Chondrocyte (in vitro differentiated cells): ENCODE measurements at regions not wholly inside any gene's neighbourhood (a gene's known extent, or its start where the extent isn't known, plus 50 kb on each side); places are given as distances from the start of the nearest gene placed in this dataset.

Experiments
- DNase-seq: peaks from one replicate; pipeline ENCODE4 v3.0.0; 2021; ENCODE audit warnings: mixed read lengths, low spot score
- H3K27ac Mint-ChIP-seq: one replicate; pipeline ENCODE4 v1.8.0; 2021; ENCODE audit warnings: mild to moderate bottlenecking, moderate library complexity, mixed read lengths; ENCODE audit not compliant: unreplicated experiment
- H3K27me3 Mint-ChIP-seq: 2 replicates; pipeline ENCODE4 v1.8.0; 2021; ENCODE audit warnings: low read depth, mixed read lengths
- H3K36me3 Mint-ChIP-seq: 2 replicates; pipeline ENCODE4 v1.8.0; 2021; ENCODE audit warnings: low read depth, mixed read lengths
- H3K4me1 Mint-ChIP-seq: 2 replicates; pipeline ENCODE4 v1.8.0; 2021; ENCODE audit warnings: low read depth, mild to moderate bottlenecking, mixed read lengths
- H3K4me3 Mint-ChIP-seq: one replicate; pipeline ENCODE4 v1.8.0; 2021; ENCODE audit warnings: mild to moderate bottlenecking, moderate library complexity, mixed read lengths; ENCODE audit not compliant: unreplicated experiment
- H3K9me3 Mint-ChIP-seq: 2 replicates; pipeline ENCODE4 v1.8.0; 2021; ENCODE audit warnings: low read depth, mixed read lengths
- TF ChIP-seq, protein P1 (sequence below): fragments of 200-600 bp; sonication (generic); IDR thresholded peaks from 2 replicates; pipeline ENCODE4 v1.5.0; 2021; ENCODE audit warnings: antibody characterized with exemption, mild to moderate bottlenecking, moderate library complexity

- no peak for DNase-seq
- H3K27ac Mint-ChIP-seq, result no peak overlapping the region
- peaks cover 49% of the 10 kb centered on the region for H3K4me1 Mint-ChIP-seq
- H3K9me3 Mint-ChIP-seq, result peaks cover under 1% of the 10 kb centered on the region
- TF ChIP-seq, protein P1, sequence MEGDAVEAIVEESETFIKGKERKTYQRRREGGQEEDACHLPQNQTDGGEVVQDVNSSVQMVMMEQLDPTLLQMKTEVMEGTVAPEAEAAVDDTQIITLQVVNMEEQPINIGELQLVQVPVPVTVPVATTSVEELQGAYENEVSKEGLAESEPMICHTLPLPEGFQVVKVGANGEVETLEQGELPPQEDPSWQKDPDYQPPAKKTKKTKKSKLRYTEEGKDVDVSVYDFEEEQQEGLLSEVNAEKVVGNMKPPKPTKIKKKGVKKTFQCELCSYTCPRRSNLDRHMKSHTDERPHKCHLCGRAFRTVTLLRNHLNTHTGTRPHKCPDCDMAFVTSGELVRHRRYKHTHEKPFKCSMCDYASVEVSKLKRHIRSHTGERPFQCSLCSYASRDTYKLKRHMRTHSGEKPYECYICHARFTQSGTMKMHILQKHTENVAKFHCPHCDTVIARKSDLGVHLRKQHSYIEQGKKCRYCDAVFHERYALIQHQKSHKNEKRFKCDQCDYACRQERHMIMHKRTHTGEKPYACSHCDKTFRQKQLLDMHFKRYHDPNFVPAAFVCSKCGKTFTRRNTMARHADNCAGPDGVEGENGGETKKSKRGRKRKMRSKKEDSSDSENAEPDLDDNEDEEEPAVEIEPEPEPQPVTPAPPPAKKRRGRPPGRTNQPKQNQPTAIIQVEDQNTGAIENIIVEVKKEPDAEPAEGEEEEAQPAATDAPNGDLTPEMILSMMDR, result no peak
- H3K4me3 Mint-ChIP-seq, result no peak overlapping the region
- peaks cover 1% of the 10 kb centered on the region for H3K36me3 Mint-ChIP-seq
- H3K27me3 Mint-ChIP-seq, result no peaks in the 10 kb centered on the region
Measured at GRCh38 chr12:42741091-42741490, 151.5 kb upstream of the PRICKLE1 start.

GRCh38 chr12:42737398-42737797 lies 147.9 kb upstream of the PRICKLE1 start:
- TF ChIP-seq, protein P1, result no peak

DNA sequence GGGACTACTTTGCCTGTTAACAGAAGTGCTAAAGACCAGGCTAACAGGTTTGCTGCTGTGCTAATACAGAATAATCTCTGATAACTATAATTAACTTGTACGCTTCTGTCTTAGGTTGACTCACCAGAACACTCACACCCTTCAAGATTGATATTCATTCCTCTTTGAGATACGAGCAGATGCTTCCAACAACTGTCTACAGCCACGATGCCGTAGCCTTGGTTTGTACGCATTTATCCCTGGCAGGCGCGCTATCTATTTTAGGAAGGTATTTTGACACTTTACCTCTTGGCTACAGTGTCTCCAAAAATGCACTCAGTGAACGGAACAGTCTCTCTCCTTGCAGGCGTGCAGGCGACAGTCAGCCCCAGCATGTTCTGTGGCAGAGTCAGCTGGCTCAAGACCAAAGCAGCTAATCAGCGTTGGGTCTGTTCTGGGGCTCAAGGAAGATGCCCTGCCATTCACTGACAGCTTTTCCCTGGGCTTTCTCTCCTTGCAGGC lies 146.4 kb upstream of the PRICKLE1 start:
- peaks cover 15% of the 10 kb centered on the region for H3K4me1 Mint-ChIP-seq
- H3K27ac Mint-ChIP-seq, result no peak overlapping the region
- H3K9me3 Mint-ChIP-seq, result no peaks in the 10 kb centered on the region
- TF ChIP-seq, protein P1, result no peak
- DNase-seq, result no peak
- H3K27me3 Mint-ChIP-seq, result no peaks in the 10 kb centered on the region
- H3K36me3 Mint-ChIP-seq, result no peaks in the 10 kb centered on the region
- no peak overlapping the region for H3K4me3 Mint-ChIP-seq

More at GRCh38 chr12:42737398-42737797, 147.9 kb upstream of the PRICKLE1 start:
- Mint-ChIP-seq H3K36me3 (no peaks in the 10 kb centered on the region), H3K4me1 (peaks cover 20% of the 10 kb centered on the region), H3K27me3 (no peaks in the 10 kb centered on the region), H3K9me3 (no peaks in the 10 kb centered on the region), H3K4me3 (no peak overlapping the region), H3K27ac (no peak overlapping the region)
- no peak for DNase-seq

DNA sequence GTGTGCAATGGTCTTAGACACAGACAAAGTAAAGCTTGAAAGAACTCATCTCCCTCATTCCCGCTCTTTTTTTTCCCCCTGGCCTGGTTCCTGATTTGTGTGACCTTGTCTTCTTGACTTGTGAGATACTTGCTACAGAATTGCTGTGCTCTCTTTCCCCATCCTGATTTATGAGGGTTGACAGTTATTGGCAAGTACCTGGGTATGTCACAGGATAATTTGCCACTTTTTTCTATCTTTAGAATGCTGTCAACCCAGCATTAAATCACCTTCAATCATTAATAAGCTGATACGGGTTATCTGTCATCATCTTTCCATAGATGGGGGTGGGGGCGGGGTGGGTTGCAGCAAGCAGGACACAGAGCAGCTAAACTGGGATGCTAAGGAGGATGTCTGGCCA lies 144.4 kb upstream of the PRICKLE1 start:
- H3K36me3 Mint-ChIP-seq, result no peaks in the 10 kb centered on the region
- DNase-seq, result no peak
- no peaks in the 10 kb centered on the region for H3K9me3 Mint-ChIP-seq
- no peak overlapping the region for H3K4me3 Mint-ChIP-seq
- TF ChIP-seq, protein P1, result no peak
- H3K27me3 Mint-ChIP-seq, result no peaks in the 10 kb centered on the region
- H3K27ac Mint-ChIP-seq, result no peak overlapping the region
- peaks cover 29% of the 10 kb centered on the region for H3K4me1 Mint-ChIP-seq

- Mint-ChIP-seq H3K4me1 (peaks cover 29% of the 10 kb centered on the region), H3K9me3 (no peaks in the 10 kb centered on the region)
- no peak for DNase-seq
Measured at GRCh38 chr12:42732908-42733411, 143.4 kb upstream of the PRICKLE1 start.

More at GRCh38 chr12:42732908-42733411, 143.4 kb upstream of the PRICKLE1 start:
- no peaks in the 10 kb centered on the region for H3K36me3 Mint-ChIP-seq
- no peak overlapping the region for H3K4me3 Mint-ChIP-seq
- no peaks in the 10 kb centered on the region for H3K27me3 Mint-ChIP-seq
- H3K27ac Mint-ChIP-seq, result no peak overlapping the region
- TF ChIP-seq, protein P1, result no peak
